ENCODE measurements at regions not wholly inside any gene's neighbourhood (a gene's known extent, or its start where the extent isn't known, plus 50 kb on each side); places are given as distances from the start of the nearest gene placed in this dataset.

DNA sequence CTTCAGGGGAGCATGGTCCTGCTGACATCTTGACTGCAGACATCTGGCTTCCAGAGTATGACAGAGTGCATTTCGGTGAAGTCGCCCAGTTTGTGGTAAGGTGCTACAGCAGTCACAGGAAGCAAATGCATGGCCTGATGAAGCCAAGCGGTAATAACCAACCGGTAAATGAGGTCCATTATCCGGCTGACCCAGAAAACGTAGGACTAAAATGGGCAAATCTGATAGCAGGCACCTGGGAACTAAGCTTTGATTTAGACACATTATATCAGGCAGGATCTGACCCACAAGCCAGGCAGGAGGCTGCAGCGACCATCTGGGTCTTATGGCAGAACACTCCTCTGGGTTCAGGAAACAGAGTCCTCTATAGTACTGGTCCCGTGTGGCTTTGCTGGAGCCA is 454.6 kb downstream of the GADD45G start:
- DNase-seq = no peak
- H3K27ac Mint-ChIP-seq (ENCODE audit: unreplicated experiment) = no peak overlapping the region
- H3K27me3 Mint-ChIP-seq (ENCODE audit: unreplicated experiment) = peaks cover 3% of the 10 kb centered on the region
- H3K9me3 Mint-ChIP-seq (ENCODE audit: unreplicated experiment) = peaks cover 2% of the 10 kb centered on the region
- H3K4me3 Mint-ChIP-seq (ENCODE audit: unreplicated experiment) = no peak overlapping the region
- TF ChIP-seq, protein P1, sequence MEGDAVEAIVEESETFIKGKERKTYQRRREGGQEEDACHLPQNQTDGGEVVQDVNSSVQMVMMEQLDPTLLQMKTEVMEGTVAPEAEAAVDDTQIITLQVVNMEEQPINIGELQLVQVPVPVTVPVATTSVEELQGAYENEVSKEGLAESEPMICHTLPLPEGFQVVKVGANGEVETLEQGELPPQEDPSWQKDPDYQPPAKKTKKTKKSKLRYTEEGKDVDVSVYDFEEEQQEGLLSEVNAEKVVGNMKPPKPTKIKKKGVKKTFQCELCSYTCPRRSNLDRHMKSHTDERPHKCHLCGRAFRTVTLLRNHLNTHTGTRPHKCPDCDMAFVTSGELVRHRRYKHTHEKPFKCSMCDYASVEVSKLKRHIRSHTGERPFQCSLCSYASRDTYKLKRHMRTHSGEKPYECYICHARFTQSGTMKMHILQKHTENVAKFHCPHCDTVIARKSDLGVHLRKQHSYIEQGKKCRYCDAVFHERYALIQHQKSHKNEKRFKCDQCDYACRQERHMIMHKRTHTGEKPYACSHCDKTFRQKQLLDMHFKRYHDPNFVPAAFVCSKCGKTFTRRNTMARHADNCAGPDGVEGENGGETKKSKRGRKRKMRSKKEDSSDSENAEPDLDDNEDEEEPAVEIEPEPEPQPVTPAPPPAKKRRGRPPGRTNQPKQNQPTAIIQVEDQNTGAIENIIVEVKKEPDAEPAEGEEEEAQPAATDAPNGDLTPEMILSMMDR (IDR thresholded peaks at IDR 0.05; ENCODE audit: partially characterized antibody, unreplicated experiment) = no peak
- H3K4me1 Mint-ChIP-seq (ENCODE audit: low read depth, unreplicated experiment) = peaks cover 15% of the 10 kb centered on the region
- H3K36me3 Mint-ChIP-seq (ENCODE audit: unreplicated experiment) = peaks cover 3% of the 10 kb centered on the region

DNA sequence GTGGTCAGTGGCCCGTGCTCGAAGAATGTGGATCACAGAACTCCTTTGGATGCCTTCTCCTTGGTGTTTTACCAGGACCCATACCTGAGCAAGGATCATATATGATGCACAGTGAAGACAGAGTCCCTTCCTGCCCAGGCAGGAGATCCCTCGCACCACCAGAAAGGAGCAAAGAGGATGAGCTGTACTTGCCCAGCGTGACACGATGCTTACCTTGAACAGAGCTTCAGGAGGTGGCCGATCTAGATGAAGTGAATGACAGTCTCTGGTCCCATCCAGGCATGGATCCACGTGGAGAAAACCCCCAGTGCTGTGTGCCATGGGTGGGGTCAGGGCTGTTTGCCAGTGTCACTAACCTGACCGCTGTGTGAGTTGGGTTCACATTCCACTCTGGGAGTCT is 455.4 kb downstream of the GADD45G start:
- peaks cover 3% of the 10 kb centered on the region for H3K27me3 Mint-ChIP-seq (ENCODE audit: unreplicated experiment)
- no peak overlapping the region for H3K27ac Mint-ChIP-seq (ENCODE audit: unreplicated experiment)

DNA sequence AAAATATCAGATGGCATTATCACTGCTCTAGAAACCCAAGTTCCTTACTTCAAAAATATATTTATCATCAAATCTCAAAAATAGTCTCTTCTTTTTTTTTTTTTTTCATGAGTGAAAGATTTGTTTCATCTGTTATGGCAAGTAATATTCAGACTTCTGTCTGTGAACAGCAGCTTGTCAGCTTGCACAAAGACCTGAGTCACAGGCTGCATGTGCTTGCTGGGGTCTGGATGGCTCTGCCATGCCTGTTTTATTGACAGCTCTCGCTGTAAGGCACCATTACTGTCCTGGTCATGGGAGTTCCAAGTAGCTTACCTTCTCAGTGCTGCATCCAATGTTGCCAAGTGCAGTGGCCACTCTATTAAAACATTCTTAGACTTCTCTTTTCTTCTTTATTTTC is 456.4 kb downstream of the GADD45G start:
- Mint-ChIP-seq H3K4me3 (ENCODE audit: unreplicated experiment) (no peak overlapping the region), H3K9me3 (ENCODE audit: unreplicated experiment) (peaks cover 2% of the 10 kb centered on the region), H3K4me1 (ENCODE audit: low read depth, unreplicated experiment) (peaks cover 15% of the 10 kb centered on the region), H3K27ac (ENCODE audit: unreplicated experiment) (no peak overlapping the region), H3K36me3 (ENCODE audit: unreplicated experiment) (no peaks in the 10 kb centered on the region), H3K27me3 (ENCODE audit: unreplicated experiment) (peaks cover 3% of the 10 kb centered on the region)
- DNase-seq = no peak
- TF ChIP-seq, protein P1 (IDR thresholded peaks at IDR 0.05; ENCODE audit: partially characterized antibody, unreplicated experiment) = no peak

More for the DNA sequence above, 455.4 kb downstream of the GADD45G start:
- no peaks in the 10 kb centered on the region for H3K36me3 Mint-ChIP-seq (ENCODE audit: unreplicated experiment)
- TF ChIP-seq, protein P1 (IDR thresholded peaks at IDR 0.05; ENCODE audit: partially characterized antibody, unreplicated experiment) = no peak
- no peak overlapping the region for H3K4me3 Mint-ChIP-seq (ENCODE audit: unreplicated experiment)
- no peak for DNase-seq
- peaks cover 15% of the 10 kb centered on the region for H3K4me1 Mint-ChIP-seq (ENCODE audit: low read depth, unreplicated experiment)
- peaks cover 2% of the 10 kb centered on the region for H3K9me3 Mint-ChIP-seq (ENCODE audit: unreplicated experiment)

DNA sequence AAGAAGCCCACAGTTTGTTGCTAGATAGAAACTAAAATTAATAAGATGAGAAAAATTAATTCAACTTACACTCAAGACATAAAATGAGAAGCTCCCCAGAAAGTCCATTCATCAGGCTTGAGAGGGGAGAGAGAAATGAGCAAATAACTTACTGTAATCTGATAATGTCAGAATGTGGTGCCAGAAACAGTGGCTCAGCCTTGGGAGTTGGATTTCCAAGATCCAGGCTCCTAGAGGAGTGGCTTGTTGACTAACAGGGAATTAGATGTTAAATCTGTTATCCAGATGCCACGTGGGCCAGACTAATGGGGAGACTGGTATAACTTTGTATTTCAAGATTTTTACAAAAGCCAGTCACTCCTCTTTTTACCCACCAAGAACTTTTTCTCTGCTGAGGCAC is 458.2 kb downstream of the GADD45G start:
- Mint-ChIP-seq H3K36me3 (ENCODE audit: unreplicated experiment) (no peaks in the 10 kb centered on the region), H3K9me3 (ENCODE audit: unreplicated experiment) (peaks cover 2% of the 10 kb centered on the region), H3K27me3 (ENCODE audit: unreplicated experiment) (peaks cover 3% of the 10 kb centered on the region), H3K4me1 (ENCODE audit: low read depth, unreplicated experiment) (peaks cover 14% of the 10 kb centered on the region), H3K27ac (ENCODE audit: unreplicated experiment) (no peak overlapping the region), H3K4me3 (ENCODE audit: unreplicated experiment) (no peak overlapping the region)
- TF ChIP-seq, protein P1 (IDR thresholded peaks at IDR 0.05; ENCODE audit: partially characterized antibody, unreplicated experiment) = no peak
- no peak for DNase-seq

DNA sequence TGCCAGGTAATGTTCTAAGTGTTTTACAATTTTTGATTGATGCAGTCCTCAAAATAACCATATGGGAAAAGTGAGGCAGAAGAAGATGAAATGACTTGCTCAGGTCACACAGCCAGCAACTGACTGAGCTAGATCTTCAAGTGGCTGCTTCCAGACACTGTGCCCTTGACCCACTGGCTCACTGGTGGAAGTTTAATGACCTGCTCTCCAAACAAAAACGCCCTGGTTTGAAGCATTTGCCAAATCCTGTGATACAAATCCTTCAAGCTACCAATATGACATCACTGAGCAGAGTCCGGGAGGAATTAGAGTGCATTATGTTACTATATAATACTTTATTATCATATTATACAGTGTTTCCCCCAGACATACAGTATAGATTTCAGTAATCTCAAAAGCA is 459.4 kb downstream of the GADD45G start:
- peaks cover 3% of the 10 kb centered on the region for H3K27me3 Mint-ChIP-seq (ENCODE audit: unreplicated experiment)
- no peak for DNase-seq
- H3K4me3 Mint-ChIP-seq (ENCODE audit: unreplicated experiment) = no peak overlapping the region
- TF ChIP-seq, protein P1 (IDR thresholded peaks at IDR 0.05; ENCODE audit: partially characterized antibody, unreplicated experiment) = no peak
- H3K4me1 Mint-ChIP-seq (ENCODE audit: low read depth, unreplicated experiment) = peaks cover 10% of the 10 kb centered on the region
- H3K9me3 Mint-ChIP-seq (ENCODE audit: unreplicated experiment) = peaks cover 2% of the 10 kb centered on the region
- H3K36me3 Mint-ChIP-seq (ENCODE audit: unreplicated experiment) = no peaks in the 10 kb centered on the region
- no peak overlapping the region for H3K27ac Mint-ChIP-seq (ENCODE audit: unreplicated experiment)

Measured in glutamatergic neuron (in vitro differentiated cells).